ENCODE measurements at regions not wholly inside any gene's neighbourhood (a gene's known extent, or its start where the extent isn't known, plus 50 kb on each side); places are given as distances from the start of the nearest gene placed in this dataset.

- Mint-ChIP-seq H3K27me3 (ENCODE audit: unreplicated experiment) (no peaks in the 10 kb centered on the region), H3K9me3 (ENCODE audit: unreplicated experiment) (no peaks in the 10 kb centered on the region), H3K4me3 (ENCODE audit: unreplicated experiment) (no peak overlapping the region), H3K4me1 (ENCODE audit: low read depth, unreplicated experiment) (peaks cover 2% of the 10 kb centered on the region), H3K27ac (ENCODE audit: unreplicated experiment) (no peak overlapping the region), H3K36me3 (ENCODE audit: unreplicated experiment) (no peaks in the 10 kb centered on the region)
- TF ChIP-seq CTCF (IDR thresholded peaks at IDR 0.05; ENCODE audit: partially characterized antibody, unreplicated experiment): no peak
- DNase-seq: no peak
Measured at GRCh38 chr3:144524531-144524930, 552.9 kb downstream of the DIPK2A start.

DNA sequence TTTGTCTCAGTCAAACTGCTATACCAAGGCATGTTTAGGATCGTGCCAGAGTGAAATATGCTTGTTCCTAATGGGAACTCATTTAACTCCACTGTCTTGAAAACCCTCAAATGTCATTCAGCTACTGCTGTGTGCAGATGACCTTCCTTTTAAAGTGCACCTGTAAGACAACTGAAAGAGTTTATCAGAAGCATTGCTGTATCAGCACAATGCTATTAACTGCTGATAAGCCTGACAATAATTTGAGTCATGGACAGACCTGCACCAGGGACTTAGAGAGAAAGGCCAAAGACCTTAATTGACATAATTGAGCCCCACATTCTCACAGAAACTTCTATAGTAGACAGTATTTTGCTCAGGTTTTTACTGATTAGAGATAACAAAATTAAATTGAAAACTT is 557.9 kb downstream of the DIPK2A start:
- H3K4me1 Mint-ChIP-seq (ENCODE audit: low read depth, unreplicated experiment): no peaks in the 10 kb centered on the region
- H3K36me3 Mint-ChIP-seq (ENCODE audit: unreplicated experiment): no peaks in the 10 kb centered on the region
- no peak overlapping the region for H3K4me3 Mint-ChIP-seq (ENCODE audit: unreplicated experiment)
- no peak for DNase-seq
- no peak for TF ChIP-seq CTCF (IDR thresholded peaks at IDR 0.05; ENCODE audit: partially characterized antibody, unreplicated experiment)
- H3K9me3 Mint-ChIP-seq (ENCODE audit: unreplicated experiment): no peaks in the 10 kb centered on the region
- H3K27ac Mint-ChIP-seq (ENCODE audit: unreplicated experiment): no peak overlapping the region
- no peaks in the 10 kb centered on the region for H3K27me3 Mint-ChIP-seq (ENCODE audit: unreplicated experiment)

GRCh38 chr3:144544871-144545270 is 573.2 kb downstream of the DIPK2A start:
- Mint-ChIP-seq H3K4me1 (ENCODE audit: low read depth, unreplicated experiment) (no peaks in the 10 kb centered on the region), H3K9me3 (ENCODE audit: unreplicated experiment) (no peaks in the 10 kb centered on the region), H3K36me3 (ENCODE audit: unreplicated experiment) (no peaks in the 10 kb centered on the region), H3K27me3 (ENCODE audit: unreplicated experiment) (no peaks in the 10 kb centered on the region), H3K27ac (ENCODE audit: unreplicated experiment) (no peak overlapping the region), H3K4me3 (ENCODE audit: unreplicated experiment) (no peak overlapping the region)
- TF ChIP-seq CTCF (IDR thresholded peaks at IDR 0.05; ENCODE audit: partially characterized antibody, unreplicated experiment): no peak
- no peak for DNase-seq

DNA sequence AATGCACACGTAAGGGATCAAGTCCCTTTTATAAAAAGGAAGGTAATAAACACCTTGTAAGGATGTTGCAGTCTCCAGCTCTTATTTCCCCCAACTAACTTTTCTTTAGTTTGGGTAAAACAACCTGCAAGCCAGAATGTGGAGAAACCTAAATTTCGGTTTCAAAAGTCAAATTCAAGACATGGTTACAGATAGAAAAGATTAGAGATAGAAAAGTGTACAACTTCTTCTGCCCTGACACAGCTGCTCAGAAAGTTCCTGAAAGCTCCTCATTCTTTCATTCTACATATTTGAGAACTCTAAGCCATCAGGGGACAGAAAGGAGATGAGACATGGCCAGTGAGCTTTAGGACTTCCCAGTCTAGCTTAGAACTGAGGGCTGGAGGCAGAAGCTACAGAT is 574.9 kb downstream of the DIPK2A start:
- no peaks in the 10 kb centered on the region for H3K4me1 Mint-ChIP-seq (ENCODE audit: low read depth, unreplicated experiment)
- H3K27me3 Mint-ChIP-seq (ENCODE audit: unreplicated experiment): no peaks in the 10 kb centered on the region
- H3K27ac Mint-ChIP-seq (ENCODE audit: unreplicated experiment): no peak overlapping the region
- H3K9me3 Mint-ChIP-seq (ENCODE audit: unreplicated experiment): no peaks in the 10 kb centered on the region
- no peak for TF ChIP-seq CTCF (IDR thresholded peaks at IDR 0.05; ENCODE audit: partially characterized antibody, unreplicated experiment)
- no peak for DNase-seq
- H3K36me3 Mint-ChIP-seq (ENCODE audit: unreplicated experiment): no peaks in the 10 kb centered on the region
- no peak overlapping the region for H3K4me3 Mint-ChIP-seq (ENCODE audit: unreplicated experiment)

- no peak for TF ChIP-seq CTCF (IDR thresholded peaks at IDR 0.05; ENCODE audit: partially characterized antibody, unreplicated experiment)
- Mint-ChIP-seq H3K4me3 (ENCODE audit: unreplicated experiment) (no peak overlapping the region), H3K9me3 (ENCODE audit: unreplicated experiment) (no peaks in the 10 kb centered on the region), H3K36me3 (ENCODE audit: unreplicated experiment) (no peaks in the 10 kb centered on the region), H3K27me3 (ENCODE audit: unreplicated experiment) (no peaks in the 10 kb centered on the region), H3K4me1 (ENCODE audit: low read depth, unreplicated experiment) (no peaks in the 10 kb centered on the region), H3K27ac (ENCODE audit: unreplicated experiment) (no peak overlapping the region)
- no peak for DNase-seq
Measured at GRCh38 chr3:144548346-144548745, 576.7 kb downstream of the DIPK2A start.

Data from glutamatergic neuron (in vitro differentiated cells).